Liver (tissue), 8 donors: ENCODE measurements at regions not wholly inside any gene's neighbourhood (a gene's known extent, or its start where the extent isn't known, plus 50 kb on each side); places are given as distances from the start of the nearest gene placed in this dataset.

Experiments
- DNase-seq: peaks from one replicate; pipeline ENCODE4 v3.0.0-alpha.2; 2017; ENCODE audit warnings: low spot score
- H3K27ac ChIP-seq, 2 donors: one replicate each; pipeline ENCODE4 v1.7.0; 2013; ENCODE audit warnings: inconsistent platforms in 2 of 2, low read length in 2 of 2, control low read depth in 1 of 2, low read depth in 1 of 2, mild to moderate bottlenecking in 1 of 2
- H3K27me3 ChIP-seq, 4 donors: one replicate each; pipeline versions ENCODE4 v1.6.1 to v1.7.0; 2013; ENCODE audit warnings: low read length in 3 of 4, inconsistent platforms in 1 of 4, mild to moderate bottlenecking in 1 of 4, moderate library complexity in 1 of 4; ENCODE audit not compliant: control insufficient read depth in 4 of 4, insufficient read depth in 4 of 4
- H3K36me3 ChIP-seq, 4 donors: one replicate each; pipeline versions ENCODE4 v1.6.1 to v1.7.0; 2013; ENCODE audit warnings: low read length in 3 of 4, mild to moderate bottlenecking in 3 of 4, low read depth in 1 of 4, moderate library complexity in 1 of 4; ENCODE audit not compliant: control insufficient read depth in 4 of 4, insufficient read depth in 3 of 4
- H3K4me1 ChIP-seq, 4 donors: one replicate each; pipeline versions ENCODE4 v1.6.1 to v1.7.0; 2013; ENCODE audit warnings: low read length in 3 of 4, mild to moderate bottlenecking in 3 of 4, moderate library complexity in 1 of 4; ENCODE audit not compliant: control insufficient read depth in 4 of 4, insufficient read depth in 4 of 4
- H3K4me3 ChIP-seq, 3 donors: one replicate each; pipeline versions ENCODE4 v1.6.1 to v1.7.0; 2013; ENCODE audit warnings: low read length in 3 of 3, control low read depth in 1 of 3, low read depth in 1 of 3, mild to moderate bottlenecking in 1 of 3
- H3K9ac ChIP-seq, 2 donors: one replicate each; pipeline ENCODE4 v1.7.0; 2013; ENCODE audit warnings: low read length in 2 of 2, mild to moderate bottlenecking in 2 of 2, moderate library complexity in 2 of 2, control low read depth in 1 of 2, low read depth in 1 of 2
- H3K9me3 ChIP-seq, 4 donors: one replicate each; pipeline versions ENCODE4 v1.6.1 to v1.7.0; 2013; ENCODE audit warnings: low read length in 3 of 4; ENCODE audit not compliant: control insufficient read depth in 4 of 4
- EGR1 ChIP-seq, 2 donors: IDR thresholded peaks; 2 replicates each; pipeline ENCODE4 v1.6.1; 2016 to 2018; ENCODE audit warnings: antibody characterized with exemption in 2 of 2, low read depth in 2 of 2
- FOXA1 ChIP-seq: IDR thresholded peaks from 2 replicates; pipeline ENCODE4 v1.6.1; 2016; ENCODE audit warnings: antibody characterized with exemption
- FOXA2 ChIP-seq: IDR thresholded peaks from 2 replicates; pipeline ENCODE4 v1.6.1; 2016; ENCODE audit warnings: antibody characterized with exemption
- HNF4A ChIP-seq, 2 donors: conservative IDR thresholded peaks; 2 replicates each; pipeline ENCODE4 v1.6.1; 2016; ENCODE audit warnings: antibody characterized with exemption in 2 of 2, mild to moderate bottlenecking in 2 of 2
- RAD21 ChIP-seq, 2 donors: IDR thresholded peaks; 2 replicates each; pipeline ENCODE4 v1.6.1; 2016; ENCODE audit warnings: antibody characterized with exemption in 2 of 2, mild to moderate bottlenecking in 2 of 2
- RXRA ChIP-seq, 2 donors: IDR thresholded peaks; 2 replicates each; pipeline ENCODE4 v1.6.1; 2017 to 2018; ENCODE audit warnings: antibody characterized with exemption in 2 of 2, mild to moderate bottlenecking in 1 of 2
- SP1 ChIP-seq: IDR thresholded peaks from 2 replicates; pipeline ENCODE4 v1.6.1; 2018; ENCODE audit warnings: antibody characterized with exemption, mild to moderate bottlenecking
- TAF1 ChIP-seq: conservative IDR thresholded peaks from 2 replicates; pipeline ENCODE4 v1.6.1; 2016; ENCODE audit warnings: antibody characterized with exemption, mild to moderate bottlenecking
- YY1 ChIP-seq: IDR thresholded peaks from 2 replicates; pipeline ENCODE4 v1.6.1; 2016; ENCODE audit warnings: antibody characterized with exemption, mild to moderate bottlenecking
- WGBS: extraction: QIAGEN DNeasy Blood & Tissue Kit; methylation state at CpG from one replicate; pipeline ENCODE4 v1.1.7; 2013; 5-methylcytosine and 5-hydroxymethylcytosine counted together
- TF ChIP-seq, protein P1 (sequence below): IDR thresholded peaks from 2 replicates; pipeline ENCODE4 v1.6.1; 2016; ENCODE audit warnings: antibody characterized with exemption, mild to moderate bottlenecking
- TF ChIP-seq, protein P2 (sequence below): IDR thresholded peaks from 2 replicates; pipeline ENCODE4 v1.6.1; 2016; ENCODE audit warnings: antibody characterized with exemption
- TF ChIP-seq, protein P3 (sequence below): fragments of 150-350 bp; IDR thresholded peaks from 2 replicates; pipeline ENCODE4 v1.5.1; 2017; ENCODE audit warnings: improper control_type of control experiment, low read depth, low read length; ENCODE audit not compliant: missing input control
- TF ChIP-seq, protein P4 (sequence below): IDR thresholded peaks from 2 replicates; pipeline ENCODE4 v1.6.1; 2016; ENCODE audit warnings: antibody characterized with exemption
- donor health status: healthy.
- donor health status: healthy.
- donor health status: healthy.
- donor health status: healthy.
- donor health status: healthy.

DNA sequence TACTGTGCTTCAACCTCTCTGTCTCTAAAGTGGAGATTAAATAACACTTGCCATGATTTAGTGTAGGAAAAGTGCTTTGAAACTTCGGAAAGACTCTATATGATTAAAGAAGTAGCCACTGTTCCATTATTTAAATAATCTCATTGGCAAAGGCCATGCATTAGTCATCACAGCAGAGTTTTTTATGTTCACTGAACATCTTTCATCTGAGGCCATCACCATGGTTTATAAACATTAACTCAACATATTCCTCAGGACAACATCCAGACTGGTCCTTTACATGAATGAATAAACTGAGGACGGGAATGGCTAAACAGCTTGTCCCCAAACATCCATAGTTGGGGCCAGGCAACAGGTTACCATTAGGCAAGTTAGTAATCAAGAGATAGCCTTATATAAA is 124.6 kb upstream of the FRMD6 start (continued):
- TF ChIP-seq, protein P1, sequence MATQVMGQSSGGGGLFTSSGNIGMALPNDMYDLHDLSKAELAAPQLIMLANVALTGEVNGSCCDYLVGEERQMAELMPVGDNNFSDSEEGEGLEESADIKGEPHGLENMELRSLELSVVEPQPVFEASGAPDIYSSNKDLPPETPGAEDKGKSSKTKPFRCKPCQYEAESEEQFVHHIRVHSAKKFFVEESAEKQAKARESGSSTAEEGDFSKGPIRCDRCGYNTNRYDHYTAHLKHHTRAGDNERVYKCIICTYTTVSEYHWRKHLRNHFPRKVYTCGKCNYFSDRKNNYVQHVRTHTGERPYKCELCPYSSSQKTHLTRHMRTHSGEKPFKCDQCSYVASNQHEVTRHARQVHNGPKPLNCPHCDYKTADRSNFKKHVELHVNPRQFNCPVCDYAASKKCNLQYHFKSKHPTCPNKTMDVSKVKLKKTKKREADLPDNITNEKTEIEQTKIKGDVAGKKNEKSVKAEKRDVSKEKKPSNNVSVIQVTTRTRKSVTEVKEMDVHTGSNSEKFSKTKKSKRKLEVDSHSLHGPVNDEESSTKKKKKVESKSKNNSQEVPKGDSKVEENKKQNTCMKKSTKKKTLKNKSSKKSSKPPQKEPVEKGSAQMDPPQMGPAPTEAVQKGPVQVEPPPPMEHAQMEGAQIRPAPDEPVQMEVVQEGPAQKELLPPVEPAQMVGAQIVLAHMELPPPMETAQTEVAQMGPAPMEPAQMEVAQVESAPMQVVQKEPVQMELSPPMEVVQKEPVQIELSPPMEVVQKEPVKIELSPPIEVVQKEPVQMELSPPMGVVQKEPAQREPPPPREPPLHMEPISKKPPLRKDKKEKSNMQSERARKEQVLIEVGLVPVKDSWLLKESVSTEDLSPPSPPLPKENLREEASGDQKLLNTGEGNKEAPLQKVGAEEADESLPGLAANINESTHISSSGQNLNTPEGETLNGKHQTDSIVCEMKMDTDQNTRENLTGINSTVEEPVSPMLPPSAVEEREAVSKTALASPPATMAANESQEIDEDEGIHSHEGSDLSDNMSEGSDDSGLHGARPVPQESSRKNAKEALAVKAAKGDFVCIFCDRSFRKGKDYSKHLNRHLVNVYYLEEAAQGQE: no peak

DNA sequence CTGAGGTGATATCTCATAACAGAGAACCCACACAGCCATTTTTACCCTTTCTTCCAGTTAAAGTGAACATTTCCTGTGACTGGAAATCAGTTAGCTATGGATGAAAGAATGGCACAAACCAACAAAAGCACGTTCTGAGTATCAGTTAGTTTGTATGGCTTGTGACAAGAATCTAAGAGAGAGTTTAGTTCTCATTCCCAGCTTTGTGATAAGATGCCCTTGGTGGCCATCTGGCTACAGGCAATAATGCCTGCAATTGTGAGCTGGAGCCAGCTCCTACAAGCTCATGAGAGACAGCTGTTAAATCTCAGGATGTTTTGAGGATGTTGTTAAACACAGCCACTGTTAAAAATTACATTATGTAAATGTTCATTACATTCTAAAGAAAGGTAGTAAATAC is 122.0 kb upstream of the FRMD6 start:
- no peaks in the 10 kb centered on the region for H3K36me3 ChIP-seq
- no peak overlapping the region for H3K27ac ChIP-seq
- no peaks in the 10 kb centered on the region for H3K9me3 ChIP-seq
- DNase-seq: no peak
- no peak overlapping the region for H3K9ac ChIP-seq
- WGBS: 39% methylated on average over 1 of the region's 1 CpG
- peaks cover 0 to 11% (median 6%) of the 10 kb centered on the region in 4 donors for H3K4me1 ChIP-seq
- TF ChIP-seq, protein P2, sequence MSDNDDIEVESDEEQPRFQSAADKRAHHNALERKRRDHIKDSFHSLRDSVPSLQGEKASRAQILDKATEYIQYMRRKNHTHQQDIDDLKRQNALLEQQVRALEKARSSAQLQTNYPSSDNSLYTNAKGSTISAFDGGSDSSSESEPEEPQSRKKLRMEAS: no peak
- no peak for TF ChIP-seq SP1
- TF ChIP-seq YY1: no peak
- no peak for TF ChIP-seq FOXA2
- TF ChIP-seq EGR1 (IDR thresholded peaks at IDR 0.05; ENCODE audit: low read depth in 2 of 2): no peak
- TF ChIP-seq RXRA (IDR thresholded peaks at IDR 0.05): no peak
- no peak for TF ChIP-seq HNF4A (conservative IDR thresholded peaks at IDR 0.05)
- TF ChIP-seq FOXA1: no peak
- TF ChIP-seq, protein P3, sequence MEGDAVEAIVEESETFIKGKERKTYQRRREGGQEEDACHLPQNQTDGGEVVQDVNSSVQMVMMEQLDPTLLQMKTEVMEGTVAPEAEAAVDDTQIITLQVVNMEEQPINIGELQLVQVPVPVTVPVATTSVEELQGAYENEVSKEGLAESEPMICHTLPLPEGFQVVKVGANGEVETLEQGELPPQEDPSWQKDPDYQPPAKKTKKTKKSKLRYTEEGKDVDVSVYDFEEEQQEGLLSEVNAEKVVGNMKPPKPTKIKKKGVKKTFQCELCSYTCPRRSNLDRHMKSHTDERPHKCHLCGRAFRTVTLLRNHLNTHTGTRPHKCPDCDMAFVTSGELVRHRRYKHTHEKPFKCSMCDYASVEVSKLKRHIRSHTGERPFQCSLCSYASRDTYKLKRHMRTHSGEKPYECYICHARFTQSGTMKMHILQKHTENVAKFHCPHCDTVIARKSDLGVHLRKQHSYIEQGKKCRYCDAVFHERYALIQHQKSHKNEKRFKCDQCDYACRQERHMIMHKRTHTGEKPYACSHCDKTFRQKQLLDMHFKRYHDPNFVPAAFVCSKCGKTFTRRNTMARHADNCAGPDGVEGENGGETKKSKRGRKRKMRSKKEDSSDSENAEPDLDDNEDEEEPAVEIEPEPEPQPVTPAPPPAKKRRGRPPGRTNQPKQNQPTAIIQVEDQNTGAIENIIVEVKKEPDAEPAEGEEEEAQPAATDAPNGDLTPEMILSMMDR: no peak
- TF ChIP-seq, protein P1: no peak
- TF ChIP-seq, protein P4, sequence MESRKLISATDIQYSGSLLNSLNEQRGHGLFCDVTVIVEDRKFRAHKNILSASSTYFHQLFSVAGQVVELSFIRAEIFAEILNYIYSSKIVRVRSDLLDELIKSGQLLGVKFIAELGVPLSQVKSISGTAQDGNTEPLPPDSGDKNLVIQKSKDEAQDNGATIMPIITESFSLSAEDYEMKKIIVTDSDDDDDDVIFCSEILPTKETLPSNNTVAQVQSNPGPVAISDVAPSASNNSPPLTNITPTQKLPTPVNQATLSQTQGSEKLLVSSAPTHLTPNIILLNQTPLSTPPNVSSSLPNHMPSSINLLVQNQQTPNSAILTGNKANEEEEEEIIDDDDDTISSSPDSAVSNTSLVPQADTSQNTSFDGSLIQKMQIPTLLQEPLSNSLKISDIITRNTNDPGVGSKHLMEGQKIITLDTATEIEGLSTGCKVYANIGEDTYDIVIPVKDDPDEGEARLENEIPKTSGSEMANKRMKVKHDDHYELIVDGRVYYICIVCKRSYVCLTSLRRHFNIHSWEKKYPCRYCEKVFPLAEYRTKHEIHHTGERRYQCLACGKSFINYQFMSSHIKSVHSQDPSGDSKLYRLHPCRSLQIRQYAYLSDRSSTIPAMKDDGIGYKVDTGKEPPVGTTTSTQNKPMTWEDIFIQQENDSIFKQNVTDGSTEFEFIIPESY: no peak
- no peak for TF ChIP-seq TAF1
- TF ChIP-seq RAD21 (IDR thresholded peaks at IDR 0.05): no peak
- no peak overlapping the region for H3K4me3 ChIP-seq
- no peaks in the 10 kb centered on the region for H3K27me3 ChIP-seq
